ENCODE measurements at regions not wholly inside any gene's neighbourhood (a gene's known extent, or its start where the extent isn't known, plus 50 kb on each side); places are given as distances from the start of the nearest gene placed in this dataset.

DNA sequence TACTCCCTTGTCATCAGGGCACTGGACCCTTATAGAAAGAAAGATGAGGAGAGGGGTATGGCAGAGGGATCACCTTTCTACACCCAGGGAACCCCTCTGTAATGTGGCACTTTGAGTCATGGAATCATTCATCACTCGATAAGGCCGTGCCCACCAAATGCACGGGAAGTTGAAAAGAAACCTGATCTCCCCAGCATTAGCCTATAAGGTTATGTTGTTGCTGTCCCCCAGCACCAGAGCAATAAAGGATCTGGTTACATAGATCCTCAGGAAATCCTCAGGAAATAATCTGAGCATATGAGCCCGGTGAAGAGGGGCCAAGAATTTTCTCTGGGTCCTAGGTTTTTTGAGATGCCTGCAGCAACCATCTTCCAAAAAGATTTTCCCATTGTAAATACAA is 148.8 kb upstream of the CRY1 start:
- TF ChIP-seq EP300 (IDR thresholded peaks at IDR 0.05; ENCODE audit: borderline replicate concordance): no peak
- TF ChIP-seq TAF1 (IDR thresholded peaks at IDR 0.05; ENCODE audit: low read depth): no peak
- TF ChIP-seq CREB1 (IDR thresholded peaks at IDR 0.05; ENCODE audit: low read depth): no peak
- TF ChIP-seq TEAD4 (IDR thresholded peaks at IDR 0.05): no peak
- TF ChIP-seq, protein P1, sequence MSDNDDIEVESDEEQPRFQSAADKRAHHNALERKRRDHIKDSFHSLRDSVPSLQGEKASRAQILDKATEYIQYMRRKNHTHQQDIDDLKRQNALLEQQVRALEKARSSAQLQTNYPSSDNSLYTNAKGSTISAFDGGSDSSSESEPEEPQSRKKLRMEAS (IDR thresholded peaks at IDR 0.05): no peak
- no peak for TF ChIP-seq EGR1 (IDR thresholded peaks at IDR 0.05)
- TF ChIP-seq RAD21 (IDR thresholded peaks at IDR 0.05; ENCODE audit: low read depth): no peak
- TF ChIP-seq YY1 (IDR thresholded peaks at IDR 0.05; ENCODE audit: low read depth): no peak

Measured in Ishikawa (cell line).